ACHN (cell line): ENCODE measurements at regions not wholly inside any gene's neighbourhood (a gene's known extent, or its start where the extent isn't known, plus 50 kb on each side); places are given as distances from the start of the nearest gene placed in this dataset.
"Not testable (repeated sequence)": the region's sequence is repeated elsewhere in the genome, so short reads cannot be mapped to it uniquely, and the experiment has no call there.

Experiments used
- DNase-seq: peaks from one replicate; pipeline ENCODE4 v3.0.0-alpha.2; 2015
- in situ Hi-C: cut with HindIII; loops from 2 replicates; pipeline ENCODE4 v1.10.0; 2017; ENCODE audit warnings: low sequenced_read_pairs, low pct_ligation_motif_present, low pct_unique_long_range_greater_than_20kb

- in situ Hi-C loops, result no loop called here
- no peak for DNase-seq
Measured at GRCh38 chr10:30178356-30178964, 119.1 kb upstream of the JCAD start.

- no peak for DNase-seq
- in situ Hi-C loops, result no loop called here
Measured at GRCh38 chr10:30176776-30177533, 117.6 kb upstream of the JCAD start.

- no peak for DNase-seq
- in situ Hi-C loops, result no loop called here
Measured at GRCh38 chr10:30176182-30176581, 116.8 kb upstream of the JCAD start.

- in situ Hi-C loops, result no loop called here
- no peak for DNase-seq
Measured at GRCh38 chr10:30172673-30173072, 113.3 kb upstream of the JCAD start.

GRCh38 chr10:30172091-30172490 is 112.7 kb upstream of the JCAD start:
- in situ Hi-C loops, result no loop called here
- no peak for DNase-seq

- no peak for DNase-seq
- in situ Hi-C loops, result no loop called here
Measured at GRCh38 chr10:30171601-30172000, 112.2 kb upstream of the JCAD start.

GRCh38 chr10:30170814-30171213 is 111.4 kb upstream of the JCAD start:
- in situ Hi-C loops, result no loop called here
- no peak for DNase-seq

- in situ Hi-C loops, result no loop called here
- DNase-seq, result no peak
Measured at GRCh38 chr10:30170146-30170545, 110.8 kb upstream of the JCAD start.

- in situ Hi-C loops, result no loop called here
- DNase-seq, result no peak
Measured at GRCh38 chr10:30169342-30169741, 110.0 kb upstream of the JCAD start.

- in situ Hi-C loops, result no loop called here
- no peak for DNase-seq
Measured at GRCh38 chr10:30166929-30167328, 107.5 kb upstream of the JCAD start.

GRCh38 chr10:30163410-30163809 is 104.0 kb upstream of the JCAD start:
- in situ Hi-C loops, DNase-seq: not testable (repeated sequence)

- in situ Hi-C loops, result not testable (repeated sequence)
Measured at GRCh38 chr10:30162796-30163195, 103.4 kb upstream of the JCAD start.

GRCh38 chr10:30160271-30160982 is 101.0 kb upstream of the JCAD start:
- no peak for DNase-seq
- in situ Hi-C loops, result no loop called here

More at GRCh38 chr10:30162796-30163195, 103.4 kb upstream of the JCAD start:
- not testable (repeated sequence) for DNase-seq

- in situ Hi-C loops, DNase-seq: not testable (repeated sequence)
Measured at GRCh38 chr10:30159614-30160013, 100.2 kb upstream of the JCAD start.

GRCh38 chr10:30158325-30158960 is 99.1 kb upstream of the JCAD start:
- in situ Hi-C loops, result no loop called here
- DNase-seq, result no peak

- DNase-seq, result no peak
- in situ Hi-C loops, result no loop called here
Measured at GRCh38 chr10:30155401-30155800, 96.0 kb upstream of the JCAD start.

- in situ Hi-C loops, result no loop called here
- DNase-seq, result no peak
Measured at GRCh38 chr10:30154561-30154960, 95.2 kb upstream of the JCAD start.

- in situ Hi-C loops, result no loop called here
- DNase-seq, result no peak
Measured at GRCh38 chr10:30154126-30154525, 94.7 kb upstream of the JCAD start.
